NCI-H345 treated with DMSO at 0.1 percent for 48 hours (cell line): ENCODE measurements at regions not wholly inside any gene's neighbourhood (a gene's known extent, or its start where the extent isn't known, plus 50 kb on each side); places are given as distances from the start of the nearest gene placed in this dataset.

Experiments used
- DNase-seq: peaks from one replicate; lab custom pipeline; 2025; ENCODE audit not compliant: unreplicated experiment; lab: John Stamatoyannopoulos, UW

DNA sequence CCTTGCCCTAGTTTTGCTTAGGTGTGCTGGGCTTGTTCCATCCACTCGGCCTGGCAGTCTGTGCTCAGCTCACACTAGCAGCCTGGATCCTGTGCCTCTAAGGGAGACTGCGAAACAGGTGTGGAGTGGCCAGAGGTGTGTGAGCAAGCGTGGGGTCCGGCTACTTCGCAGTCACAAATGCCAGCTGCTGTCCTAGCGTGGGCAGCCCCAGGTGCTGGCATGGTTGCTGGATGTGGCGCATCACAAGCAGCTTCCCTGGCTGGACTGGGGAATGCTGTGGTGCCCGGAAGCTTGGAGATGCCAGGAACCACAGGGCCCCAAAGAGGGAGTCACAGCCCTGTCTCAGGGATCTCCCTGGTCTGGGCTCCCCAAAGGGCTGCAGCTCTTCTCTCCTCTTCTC lies 119.0 kb upstream of the TMEFF2 start:
- no peak for DNase-seq

DNA sequence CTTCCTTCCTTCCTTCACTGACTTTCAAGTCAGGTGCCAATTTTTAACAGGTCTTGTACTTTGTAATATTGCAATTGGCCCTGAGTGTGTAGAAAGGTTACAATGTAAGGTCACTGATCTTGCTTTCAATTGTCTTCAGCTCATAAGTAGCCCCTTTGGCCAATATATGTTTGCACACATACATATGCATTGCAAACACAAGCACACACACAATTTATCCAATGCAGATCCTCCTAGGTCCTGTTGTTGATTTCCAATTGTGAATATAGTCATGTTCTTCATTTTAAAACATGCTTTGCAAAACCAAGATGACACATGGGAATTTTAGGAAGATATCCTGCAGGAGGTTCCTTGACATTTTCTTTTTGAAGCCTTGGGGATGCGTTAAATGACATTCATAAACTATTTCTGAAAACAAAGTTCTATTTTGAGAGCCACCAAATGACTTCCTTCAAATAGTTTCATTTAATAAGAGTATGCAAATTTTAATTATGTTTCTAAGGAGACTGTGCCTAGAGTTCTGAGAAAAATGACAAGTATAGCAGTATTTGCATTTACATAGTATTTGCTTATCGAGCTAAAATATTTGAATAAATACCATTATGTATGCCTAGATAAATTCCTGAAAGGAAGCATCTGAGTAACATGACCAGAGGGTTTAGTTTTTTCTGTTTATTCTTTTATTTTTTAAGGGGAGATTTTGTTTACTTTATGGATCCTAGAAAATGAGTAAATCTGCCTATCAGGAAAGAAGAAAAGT lies 117.1 kb upstream of the TMEFF2 start:
- DNase-seq = no peak

DNA sequence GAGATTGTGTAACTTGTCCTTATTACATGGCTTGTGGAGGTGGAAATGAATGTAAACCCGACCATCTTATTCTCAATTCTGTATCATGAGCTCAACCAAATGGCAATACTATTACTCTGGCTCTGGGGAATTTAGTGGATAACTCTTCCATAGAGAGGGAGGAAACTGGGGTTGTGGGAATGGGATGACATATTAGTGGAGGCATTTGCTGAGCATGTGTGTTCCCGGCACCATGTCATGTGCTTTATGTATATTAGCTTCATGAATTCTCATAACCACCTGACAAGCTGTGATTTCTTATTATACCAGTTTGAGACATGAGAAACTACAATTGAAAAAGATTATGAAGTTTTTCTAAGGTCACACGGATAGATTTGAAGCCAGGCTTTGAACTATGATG lies 112.8 kb upstream of the TMEFF2 start:
- DNase-seq = no peak

DNA sequence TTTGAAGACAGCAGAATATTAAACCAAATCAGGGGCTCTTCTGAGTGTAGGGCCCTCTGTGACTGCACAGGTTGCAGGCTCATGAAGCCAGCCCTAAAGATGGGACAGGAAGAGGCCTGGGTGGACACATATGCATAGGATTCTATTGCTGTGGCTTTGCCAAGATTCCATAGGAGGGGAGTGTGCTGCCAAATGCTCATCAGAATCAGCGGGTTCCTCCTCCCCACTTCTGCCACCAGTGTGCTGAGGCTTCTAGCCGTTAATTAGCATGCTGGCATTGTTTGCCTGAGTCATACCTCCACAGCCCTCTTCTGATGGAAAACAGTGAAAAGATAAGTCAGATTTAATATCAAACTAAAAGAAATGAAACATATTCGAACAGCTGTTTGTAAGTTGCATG lies 103.9 kb upstream of the TMEFF2 start:
- DNase-seq = no peak

DNA sequence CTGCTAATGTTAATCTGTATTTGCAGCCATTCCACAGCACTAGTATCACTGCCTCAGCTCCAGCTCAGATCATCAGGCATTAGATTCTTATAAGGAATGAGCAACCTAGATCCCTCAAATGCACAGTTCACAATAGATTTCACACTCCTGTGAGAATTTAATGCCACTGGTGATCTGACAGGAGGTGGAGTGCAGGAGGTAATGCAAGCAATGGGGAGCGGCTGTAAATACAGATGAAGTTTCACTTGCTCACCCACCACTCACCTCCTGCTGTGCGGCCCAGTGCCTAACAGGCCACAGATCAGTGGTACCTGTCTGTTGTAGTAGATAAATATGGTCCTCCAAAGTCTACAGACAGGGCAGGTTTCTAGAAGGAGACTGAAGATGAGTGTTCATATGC lies 97.7 kb upstream of the TMEFF2 start:
- no peak for DNase-seq

DNA sequence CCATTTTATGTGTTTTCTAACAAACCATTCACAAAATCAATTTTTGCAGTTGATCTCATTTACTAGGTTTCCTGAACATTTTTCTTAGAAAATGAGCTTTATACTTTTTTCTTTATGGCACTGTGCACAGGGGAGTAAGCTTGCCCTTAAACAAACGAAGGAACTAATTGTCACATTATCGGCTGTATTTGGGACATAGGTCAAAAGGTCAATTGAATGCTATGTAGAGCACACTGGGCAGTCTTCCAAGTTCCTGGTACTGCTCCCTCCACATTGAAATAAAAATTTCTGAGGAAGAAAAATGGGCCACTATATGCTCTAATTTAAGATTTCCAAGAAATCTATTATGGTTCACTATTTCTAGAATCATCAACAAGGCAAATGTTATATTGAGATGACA lies 93.6 kb upstream of the TMEFF2 start:
- peak; percentile 9 for DNase-seq

DNA sequence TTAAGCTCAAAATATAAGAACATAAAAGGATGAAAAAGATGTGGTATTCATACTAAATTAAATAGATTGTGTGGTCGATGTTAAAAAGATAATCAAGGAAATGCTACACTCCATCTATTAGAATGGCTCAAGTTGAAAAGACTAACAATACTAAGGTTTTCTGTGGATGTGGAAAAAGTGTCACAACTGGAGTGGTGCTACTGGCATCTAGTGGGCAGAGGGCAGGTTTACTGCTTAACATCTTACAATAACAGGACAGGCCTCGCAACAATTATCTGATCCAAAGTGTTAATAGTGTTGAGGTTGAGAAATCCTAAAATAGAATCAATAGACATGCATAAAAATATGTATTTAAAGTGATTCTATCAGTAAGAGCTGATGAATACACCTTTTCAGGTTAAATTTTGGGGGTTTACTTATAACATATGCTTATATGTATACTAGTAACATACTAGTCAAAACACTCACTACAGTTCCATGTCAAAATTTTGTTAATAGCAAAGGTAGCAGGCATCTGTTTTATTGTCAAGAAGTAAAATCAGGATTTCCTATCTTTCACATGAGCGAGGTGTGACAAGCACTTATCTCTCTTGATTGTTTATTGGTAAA lies 91.5 kb upstream of the TMEFF2 start:
- peak; percentile 24 for DNase-seq

DNA sequence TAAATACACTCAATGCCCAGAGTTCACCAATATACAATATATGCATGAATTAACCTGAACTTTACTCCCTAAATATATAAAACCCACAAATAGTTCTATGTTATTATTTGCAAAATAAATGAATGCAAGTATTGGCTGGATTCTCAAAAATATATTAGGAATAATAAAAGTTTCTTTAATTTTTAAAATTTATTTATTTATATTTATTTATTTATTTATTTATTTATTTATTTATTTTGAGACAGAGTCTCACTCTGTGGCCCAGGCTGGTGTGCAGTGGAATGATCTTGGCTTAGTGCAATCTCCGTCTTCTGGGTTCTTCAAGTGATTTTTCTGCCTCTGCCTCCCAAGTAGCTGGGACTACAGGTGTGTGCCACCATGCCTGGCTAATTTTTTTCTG lies 88.7 kb upstream of the TMEFF2 start:
- no peak for DNase-seq

DNA sequence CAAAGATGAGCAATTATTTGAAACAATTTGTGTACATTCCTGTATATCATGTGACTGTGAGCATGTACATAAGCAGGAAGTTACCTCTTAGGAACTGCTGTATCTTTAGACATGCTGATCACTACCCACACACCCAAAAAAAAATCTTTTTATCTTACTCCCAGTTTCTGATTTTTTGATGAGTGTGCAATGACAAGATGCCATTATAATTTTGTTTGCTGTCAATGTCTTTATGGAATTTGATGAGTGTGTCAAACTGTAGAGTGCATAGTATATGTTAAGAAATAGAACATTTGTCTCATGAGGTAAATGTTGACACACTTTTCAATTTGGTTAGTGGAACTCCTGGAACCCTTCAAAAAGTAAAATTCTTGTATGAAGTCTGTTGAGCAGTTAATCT lies 84.0 kb upstream of the TMEFF2 start:
- DNase-seq = no peak

DNA sequence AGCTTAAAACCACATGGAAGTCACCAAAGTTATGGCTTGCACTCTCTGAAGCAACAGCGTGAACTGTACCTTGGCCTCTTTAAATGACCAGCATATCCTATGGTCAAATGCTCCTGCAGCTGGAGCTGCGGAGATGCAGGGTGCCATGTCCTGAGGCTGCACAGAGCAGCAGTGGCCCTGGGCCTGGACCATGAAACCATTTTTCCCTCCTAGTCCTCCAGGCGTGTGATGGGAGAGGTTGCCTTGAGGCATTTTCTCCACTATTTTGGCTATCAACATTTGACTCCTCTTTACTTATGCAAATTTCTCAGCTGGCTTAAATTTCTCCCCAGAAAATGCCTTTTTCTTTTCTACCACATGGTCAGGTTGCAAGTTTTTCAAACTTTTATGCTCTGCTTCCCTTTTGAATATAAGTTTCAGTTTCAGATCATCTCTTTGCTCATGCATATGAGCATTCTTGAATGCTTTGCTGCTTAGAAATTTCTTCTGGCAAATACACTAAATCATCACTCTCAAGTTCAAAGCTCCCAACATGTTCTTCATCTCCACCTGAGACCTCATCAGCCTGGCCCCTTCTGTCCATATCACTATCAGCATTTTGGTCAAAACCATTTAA lies 82.9 kb upstream of the TMEFF2 start:
- no peak for DNase-seq

DNA sequence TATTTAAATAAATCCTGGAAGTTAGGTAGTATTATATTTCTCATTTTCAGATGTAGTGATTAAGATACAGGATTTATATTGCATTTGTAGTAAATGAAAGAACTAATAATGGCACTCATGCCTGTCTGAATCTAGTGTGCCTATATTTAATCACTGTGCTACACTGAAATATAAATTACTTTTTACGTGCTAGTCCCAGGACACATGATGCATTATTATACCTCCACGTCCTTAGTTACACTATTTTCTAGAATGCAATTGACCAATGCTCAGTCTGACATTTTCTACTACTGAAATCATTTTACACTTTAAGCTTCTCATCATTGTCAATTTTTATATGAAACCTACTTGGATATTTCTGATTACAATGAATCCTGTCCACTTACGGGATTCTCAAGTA lies 80.9 kb upstream of the TMEFF2 start:
- DNase-seq = no peak

DNA sequence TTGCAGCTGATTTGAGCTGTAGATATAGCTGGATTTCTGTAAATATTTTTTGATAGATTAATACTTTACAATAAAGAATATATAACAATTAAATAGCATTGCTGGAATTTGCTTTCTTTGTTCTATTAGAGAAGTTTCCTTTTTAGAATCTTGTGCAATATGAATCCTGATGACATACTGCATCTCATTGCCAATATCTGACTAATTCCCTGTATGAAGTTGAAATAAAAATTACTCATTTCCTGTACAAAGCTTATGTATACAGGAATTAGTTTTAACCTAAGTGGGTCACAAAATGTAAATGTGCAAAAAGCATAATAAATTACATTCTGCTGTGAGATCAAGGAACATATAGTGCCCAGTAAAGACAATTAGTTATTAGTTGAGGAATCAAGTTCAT lies 72.8 kb upstream of the TMEFF2 start:
- no peak for DNase-seq

DNA sequence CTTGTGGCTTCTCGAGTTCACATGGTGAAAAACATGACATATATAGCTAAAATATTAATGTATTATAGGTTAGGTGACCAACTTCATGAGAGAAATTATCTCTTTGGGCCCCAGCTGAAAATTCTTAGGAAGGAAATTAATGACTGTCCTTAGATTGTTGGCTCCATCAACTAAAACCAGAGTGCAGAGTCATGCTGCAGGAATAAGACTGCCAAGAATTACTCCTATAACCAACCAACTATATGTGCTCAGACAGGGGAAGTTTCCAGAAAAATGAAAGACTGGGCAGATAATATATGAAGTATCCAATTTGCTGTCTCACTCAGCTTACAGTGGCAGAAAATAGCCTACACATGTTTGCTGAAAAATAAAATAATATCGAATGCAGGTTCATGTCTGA lies 71.0 kb upstream of the TMEFF2 start:
- DNase-seq = no peak

DNA sequence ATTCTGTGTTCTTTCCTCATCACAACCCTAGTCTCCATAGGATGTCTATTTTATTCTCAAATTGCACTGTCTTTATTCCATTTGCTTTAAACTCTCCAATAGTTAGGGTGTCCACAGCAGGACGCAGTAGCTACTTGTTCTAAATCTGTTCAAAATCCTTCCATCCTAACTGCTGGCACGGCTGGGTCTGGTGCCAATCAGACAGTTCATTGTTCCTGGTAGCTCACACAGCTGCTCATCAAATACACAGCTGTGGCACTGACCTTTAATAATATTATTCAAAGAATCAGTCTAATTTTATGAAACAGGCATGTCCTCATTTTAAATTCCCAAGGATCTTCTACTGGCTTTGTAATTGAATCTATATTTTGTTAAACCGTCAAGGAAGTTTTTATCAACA lies 59.7 kb upstream of the TMEFF2 start:
- no peak for DNase-seq

DNA sequence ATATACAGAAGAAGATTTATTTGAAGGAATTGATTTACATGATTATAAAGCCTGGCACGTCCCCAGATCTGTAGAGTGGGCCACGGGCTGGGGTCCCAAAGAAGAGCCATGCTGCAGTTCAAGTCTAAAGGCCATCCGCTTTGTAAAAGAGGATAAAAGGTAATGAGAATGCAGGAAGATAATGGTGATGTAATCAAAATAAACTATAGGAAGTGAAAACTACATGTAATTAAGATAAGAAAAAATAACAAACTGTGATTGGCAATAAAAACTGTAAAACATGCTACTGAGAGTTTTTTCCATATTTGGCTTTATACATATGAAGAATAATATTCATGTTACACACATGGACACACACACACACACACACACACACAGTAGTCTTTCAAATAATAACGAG lies 59.0 kb upstream of the TMEFF2 start:
- DNase-seq = no peak

DNA sequence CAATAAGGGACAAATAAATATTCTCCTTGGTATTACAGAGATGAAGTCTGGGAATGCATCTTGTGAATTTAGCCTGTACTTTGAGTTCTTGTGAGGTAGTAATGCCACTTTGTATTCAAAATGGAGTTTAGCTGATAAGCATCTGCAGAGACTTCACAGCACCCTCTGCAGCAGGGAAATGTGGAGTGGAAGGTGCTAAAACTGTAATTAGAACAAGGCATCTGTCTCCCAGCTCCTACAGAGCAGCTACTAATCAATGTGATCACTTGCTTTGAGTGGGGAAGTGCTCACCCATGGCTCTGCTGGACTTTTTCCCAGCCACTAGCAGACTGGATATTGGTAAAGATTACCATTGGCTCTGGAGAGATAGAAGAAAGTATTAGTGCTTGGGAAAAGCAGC lies 56.2 kb upstream of the TMEFF2 start:
- no peak for DNase-seq

DNA sequence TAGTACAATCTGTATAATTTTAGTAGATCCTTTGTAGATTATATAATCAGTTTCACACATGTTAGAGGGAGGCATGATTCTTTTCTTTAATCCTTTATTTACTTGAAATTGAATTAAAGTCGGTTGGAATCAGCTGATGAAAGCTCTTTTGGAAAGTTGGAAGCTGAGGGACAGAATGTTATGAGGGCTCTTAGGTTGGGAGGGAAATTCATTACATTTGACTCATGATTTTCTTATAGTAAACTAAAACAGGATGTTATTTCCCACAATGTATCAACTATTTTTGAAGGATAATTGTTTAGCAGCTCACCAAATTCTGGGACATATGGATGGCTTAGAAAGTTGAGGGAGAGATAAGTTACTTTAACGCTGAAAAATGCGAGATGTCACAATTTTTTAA lies 52.7 kb upstream of the TMEFF2 start:
- no peak for DNase-seq

DNA sequence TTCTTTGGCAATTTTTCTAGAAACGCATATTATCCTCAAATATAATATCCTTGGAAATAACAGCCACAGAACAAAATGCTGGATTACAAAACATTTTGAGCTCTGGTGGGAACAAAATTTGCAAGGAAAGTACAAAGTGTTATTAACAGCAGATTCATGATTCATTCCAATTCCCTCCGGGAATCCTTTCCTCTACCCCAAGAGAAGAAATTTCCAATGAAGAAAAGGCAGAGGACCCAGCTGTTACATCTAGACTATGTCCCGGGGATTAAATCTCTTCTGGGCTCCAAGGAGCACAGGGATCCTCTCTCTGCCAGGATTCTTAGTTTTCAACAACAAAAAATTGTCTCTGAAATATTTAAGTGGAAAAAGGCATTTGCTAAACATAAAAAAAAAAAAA lies 51.6 kb upstream of the TMEFF2 start:
- no peak for DNase-seq

DNA sequence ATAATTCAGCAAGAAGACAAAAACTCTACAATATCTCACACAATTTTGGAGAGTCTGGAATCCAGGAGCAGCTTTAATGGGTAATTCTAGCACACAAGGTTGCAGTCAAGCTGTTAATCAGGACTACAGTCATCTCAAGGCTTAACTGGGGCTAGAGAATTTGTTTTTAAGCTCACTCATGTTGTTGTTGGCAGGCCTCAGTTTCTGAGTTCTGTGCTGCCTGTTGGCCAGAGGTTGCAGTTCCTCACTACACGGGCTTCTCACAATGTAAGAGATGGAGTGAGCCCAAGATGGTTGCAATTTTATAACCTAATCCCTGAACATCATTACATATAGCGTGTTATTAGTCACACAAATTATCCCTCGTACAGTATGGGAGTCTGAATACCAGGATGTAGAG lies 50.6 kb upstream of the TMEFF2 start:
- DNase-seq = no peak
